Liver (tissue), 8 donors: ENCODE measurements at regions not wholly inside any gene's neighbourhood (a gene's known extent, or its start where the extent isn't known, plus 50 kb on each side); places are given as distances from the start of the nearest gene placed in this dataset.

Source experiments
- DNase-seq: peaks from one replicate; pipeline ENCODE4 v3.0.0-alpha.2; 2017; ENCODE audit warnings: low spot score
- H3K27ac ChIP-seq, 2 donors: one replicate each; pipeline ENCODE4 v1.7.0; 2013; ENCODE audit warnings: inconsistent platforms in 2 of 2, low read length in 2 of 2, control low read depth in 1 of 2, low read depth in 1 of 2, mild to moderate bottlenecking in 1 of 2
- H3K27me3 ChIP-seq, 4 donors: one replicate each; pipeline versions ENCODE4 v1.6.1 to v1.7.0; 2013; ENCODE audit warnings: low read length in 3 of 4, inconsistent platforms in 1 of 4, mild to moderate bottlenecking in 1 of 4, moderate library complexity in 1 of 4; ENCODE audit not compliant: control insufficient read depth in 4 of 4, insufficient read depth in 4 of 4
- H3K36me3 ChIP-seq, 4 donors: one replicate each; pipeline versions ENCODE4 v1.6.1 to v1.7.0; 2013; ENCODE audit warnings: low read length in 3 of 4, mild to moderate bottlenecking in 3 of 4, low read depth in 1 of 4, moderate library complexity in 1 of 4; ENCODE audit not compliant: control insufficient read depth in 4 of 4, insufficient read depth in 3 of 4
- H3K4me1 ChIP-seq, 4 donors: one replicate each; pipeline versions ENCODE4 v1.6.1 to v1.7.0; 2013; ENCODE audit warnings: low read length in 3 of 4, mild to moderate bottlenecking in 3 of 4, moderate library complexity in 1 of 4; ENCODE audit not compliant: control insufficient read depth in 4 of 4, insufficient read depth in 4 of 4
- H3K4me3 ChIP-seq, 3 donors: one replicate each; pipeline versions ENCODE4 v1.6.1 to v1.7.0; 2013; ENCODE audit warnings: low read length in 3 of 3, control low read depth in 1 of 3, low read depth in 1 of 3, mild to moderate bottlenecking in 1 of 3
- H3K9ac ChIP-seq, 2 donors: one replicate each; pipeline ENCODE4 v1.7.0; 2013; ENCODE audit warnings: low read length in 2 of 2, mild to moderate bottlenecking in 2 of 2, moderate library complexity in 2 of 2, control low read depth in 1 of 2, low read depth in 1 of 2
- H3K9me3 ChIP-seq, 4 donors: one replicate each; pipeline versions ENCODE4 v1.6.1 to v1.7.0; 2013; ENCODE audit warnings: low read length in 3 of 4; ENCODE audit not compliant: control insufficient read depth in 4 of 4
- CTCF ChIP-seq: fragments of 150-350 bp; IDR thresholded peaks from 2 replicates; pipeline ENCODE4 v1.5.1; 2017; ENCODE audit warnings: improper control_type of control experiment, low read depth, low read length; ENCODE audit not compliant: missing input control
- EGR1 ChIP-seq, 2 donors: IDR thresholded peaks; 2 replicates each; pipeline ENCODE4 v1.6.1; 2016 to 2018; ENCODE audit warnings: antibody characterized with exemption in 2 of 2, low read depth in 2 of 2
- FOXA1 ChIP-seq: IDR thresholded peaks from 2 replicates; pipeline ENCODE4 v1.6.1; 2016; ENCODE audit warnings: antibody characterized with exemption
- FOXA2 ChIP-seq: IDR thresholded peaks from 2 replicates; pipeline ENCODE4 v1.6.1; 2016; ENCODE audit warnings: antibody characterized with exemption
- GABPA ChIP-seq, 2 donors: IDR thresholded peaks in 1 of 2; conservative IDR thresholded peaks in 1 of 2; 2 replicates each; pipeline ENCODE4 v1.6.1; 2016; ENCODE audit warnings: antibody characterized with exemption in 2 of 2, mild to moderate bottlenecking in 1 of 2, moderate library complexity in 1 of 2
- HNF4A ChIP-seq, 2 donors: conservative IDR thresholded peaks; 2 replicates each; pipeline ENCODE4 v1.6.1; 2016; ENCODE audit warnings: antibody characterized with exemption in 2 of 2, mild to moderate bottlenecking in 2 of 2
- HNF4G ChIP-seq: IDR thresholded peaks from 2 replicates; pipeline ENCODE4 v1.6.1; 2016; ENCODE audit warnings: antibody characterized with exemption
- JUND ChIP-seq, 2 donors: IDR thresholded peaks; 2 replicates each; pipeline ENCODE4 v1.6.1; 2016; ENCODE audit warnings: antibody characterized with exemption in 2 of 2
- NR2F2 ChIP-seq: IDR thresholded peaks from 2 replicates; pipeline ENCODE4 v1.6.1; 2016; ENCODE audit warnings: antibody characterized with exemption
- RAD21 ChIP-seq, 2 donors: IDR thresholded peaks; 2 replicates each; pipeline ENCODE4 v1.6.1; 2016; ENCODE audit warnings: antibody characterized with exemption in 2 of 2, mild to moderate bottlenecking in 2 of 2
- RXRA ChIP-seq, 2 donors: IDR thresholded peaks; 2 replicates each; pipeline ENCODE4 v1.6.1; 2017 to 2018; ENCODE audit warnings: antibody characterized with exemption in 2 of 2, mild to moderate bottlenecking in 1 of 2
- SP1 ChIP-seq: IDR thresholded peaks from 2 replicates; pipeline ENCODE4 v1.6.1; 2018; ENCODE audit warnings: antibody characterized with exemption, mild to moderate bottlenecking
- TAF1 ChIP-seq: conservative IDR thresholded peaks from 2 replicates; pipeline ENCODE4 v1.6.1; 2016; ENCODE audit warnings: antibody characterized with exemption, mild to moderate bottlenecking
- YY1 ChIP-seq: IDR thresholded peaks from 2 replicates; pipeline ENCODE4 v1.6.1; 2016; ENCODE audit warnings: antibody characterized with exemption, mild to moderate bottlenecking
- ZBTB33 ChIP-seq: IDR thresholded peaks from 2 replicates; pipeline ENCODE4 v1.6.1; 2016; ENCODE audit warnings: antibody characterized with exemption
- WGBS: extraction: QIAGEN DNeasy Blood & Tissue Kit; methylation state at CpG from one replicate; pipeline ENCODE4 v1.1.7; 2013; 5-methylcytosine and 5-hydroxymethylcytosine counted together
- TF ChIP-seq, protein P1 (sequence below): IDR thresholded peaks from 2 replicates; pipeline ENCODE4 v1.6.1; 2016; ENCODE audit warnings: antibody characterized with exemption
- TF ChIP-seq, protein P2 (sequence below): IDR thresholded peaks from 2 replicates; pipeline ENCODE4 v1.6.1; 2016; ENCODE audit warnings: antibody characterized with exemption
- TF ChIP-seq, protein P3 (sequence below): IDR thresholded peaks from 2 replicates; pipeline ENCODE4 v1.6.1; 2016; ENCODE audit warnings: antibody characterized with exemption, mild to moderate bottlenecking
- donor health status: healthy.
- donor health status: healthy.
- donor health status: healthy.
- donor health status: healthy.
- donor health status: healthy.

GRCh38 chr9:82447343-82447742 lies 458.8 kb downstream of the SPATA31D1 start:
- H3K4me1 ChIP-seq, result no peaks in the 10 kb centered on the region
- H3K9ac ChIP-seq, result no peak overlapping the region
- H3K36me3 ChIP-seq, result no peaks in the 10 kb centered on the region
- no peak overlapping the region for H3K27ac ChIP-seq
- peak overlapping the region in 1 of 3 donors; percentile 44 for H3K4me3 ChIP-seq
- H3K27me3 ChIP-seq, result no peaks in the 10 kb centered on the region
- DNase-seq, result no peak
- H3K9me3 ChIP-seq, result peaks cover 1 to 11% (median 8%) of the 10 kb centered on the region in 4 donors
- 93% methylated on average over 5 of the region's 5 CpGs for WGBS
- TF ChIP-seq CTCF (no peak), NR2F2 (no peak), SP1 (no peak), JUND (IDR thresholded peaks at IDR 0.05) (no peak), RAD21 (IDR thresholded peaks at IDR 0.05) (no peak), RXRA (IDR thresholded peaks at IDR 0.05) (no peak), ZBTB33 (no peak), HNF4A (conservative IDR thresholded peaks at IDR 0.05) (no peak), YY1 (no peak), HNF4G (no peak), GABPA (IDR thresholded peaks at IDR 0.05 in 1 of 2, conservative IDR thresholded peaks at IDR 0.05 in 1 of 2) (no peak), FOXA2 (no peak), TAF1 (no peak), EGR1 (IDR thresholded peaks at IDR 0.05; ENCODE audit: low read depth in 2 of 2) (no peak), FOXA1 (no peak)
- TF ChIP-seq, protein P1, sequence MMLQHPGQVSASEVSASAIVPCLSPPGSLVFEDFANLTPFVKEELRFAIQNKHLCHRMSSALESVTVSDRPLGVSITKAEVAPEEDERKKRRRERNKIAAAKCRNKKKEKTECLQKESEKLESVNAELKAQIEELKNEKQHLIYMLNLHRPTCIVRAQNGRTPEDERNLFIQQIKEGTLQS, result no peak
- TF ChIP-seq, protein P2, sequence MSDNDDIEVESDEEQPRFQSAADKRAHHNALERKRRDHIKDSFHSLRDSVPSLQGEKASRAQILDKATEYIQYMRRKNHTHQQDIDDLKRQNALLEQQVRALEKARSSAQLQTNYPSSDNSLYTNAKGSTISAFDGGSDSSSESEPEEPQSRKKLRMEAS, result no peak
- TF ChIP-seq, protein P3, sequence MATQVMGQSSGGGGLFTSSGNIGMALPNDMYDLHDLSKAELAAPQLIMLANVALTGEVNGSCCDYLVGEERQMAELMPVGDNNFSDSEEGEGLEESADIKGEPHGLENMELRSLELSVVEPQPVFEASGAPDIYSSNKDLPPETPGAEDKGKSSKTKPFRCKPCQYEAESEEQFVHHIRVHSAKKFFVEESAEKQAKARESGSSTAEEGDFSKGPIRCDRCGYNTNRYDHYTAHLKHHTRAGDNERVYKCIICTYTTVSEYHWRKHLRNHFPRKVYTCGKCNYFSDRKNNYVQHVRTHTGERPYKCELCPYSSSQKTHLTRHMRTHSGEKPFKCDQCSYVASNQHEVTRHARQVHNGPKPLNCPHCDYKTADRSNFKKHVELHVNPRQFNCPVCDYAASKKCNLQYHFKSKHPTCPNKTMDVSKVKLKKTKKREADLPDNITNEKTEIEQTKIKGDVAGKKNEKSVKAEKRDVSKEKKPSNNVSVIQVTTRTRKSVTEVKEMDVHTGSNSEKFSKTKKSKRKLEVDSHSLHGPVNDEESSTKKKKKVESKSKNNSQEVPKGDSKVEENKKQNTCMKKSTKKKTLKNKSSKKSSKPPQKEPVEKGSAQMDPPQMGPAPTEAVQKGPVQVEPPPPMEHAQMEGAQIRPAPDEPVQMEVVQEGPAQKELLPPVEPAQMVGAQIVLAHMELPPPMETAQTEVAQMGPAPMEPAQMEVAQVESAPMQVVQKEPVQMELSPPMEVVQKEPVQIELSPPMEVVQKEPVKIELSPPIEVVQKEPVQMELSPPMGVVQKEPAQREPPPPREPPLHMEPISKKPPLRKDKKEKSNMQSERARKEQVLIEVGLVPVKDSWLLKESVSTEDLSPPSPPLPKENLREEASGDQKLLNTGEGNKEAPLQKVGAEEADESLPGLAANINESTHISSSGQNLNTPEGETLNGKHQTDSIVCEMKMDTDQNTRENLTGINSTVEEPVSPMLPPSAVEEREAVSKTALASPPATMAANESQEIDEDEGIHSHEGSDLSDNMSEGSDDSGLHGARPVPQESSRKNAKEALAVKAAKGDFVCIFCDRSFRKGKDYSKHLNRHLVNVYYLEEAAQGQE, result no peak

DNA sequence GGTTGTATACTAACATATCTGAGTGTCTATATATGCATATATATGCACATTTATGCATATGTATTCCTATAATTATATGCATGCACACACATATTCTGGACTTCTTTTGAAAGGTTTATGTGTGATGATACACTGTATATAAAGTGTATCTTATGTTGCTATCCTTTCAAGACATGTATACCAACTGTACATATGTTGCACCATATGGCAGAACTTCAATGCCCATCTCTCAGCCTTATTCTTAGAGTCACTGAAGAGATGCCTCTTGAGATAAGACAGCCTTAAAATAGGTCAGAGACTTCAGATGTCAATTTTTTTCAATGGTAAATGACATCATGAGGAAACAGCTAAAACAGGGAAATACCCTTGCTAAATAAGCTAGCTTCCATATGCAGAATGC lies 461.4 kb downstream of the SPATA31D1 start:
- Histone ChIP-seq H3K9me3 (peaks cover 1 to 11% (median 8%) of the 10 kb centered on the region in 4 donors), H3K27me3 (no peaks in the 10 kb centered on the region), H3K4me1 (peaks cover 0 to 6% (median 4%) of the 10 kb centered on the region in 4 donors), H3K27ac (no peak overlapping the region), H3K36me3 (no peaks in the 10 kb centered on the region), H3K9ac (no peak overlapping the region), H3K4me3 (no peak overlapping the region)
- TF ChIP-seq, protein P2, result no peak
- TF ChIP-seq FOXA2 (no peak), JUND (IDR thresholded peaks at IDR 0.05) (no peak), NR2F2 (no peak), HNF4G (no peak), FOXA1 (no peak), RAD21 (IDR thresholded peaks at IDR 0.05) (no peak), RXRA (IDR thresholded peaks at IDR 0.05) (no peak), HNF4A (conservative IDR thresholded peaks at IDR 0.05) (no peak)
- no peak for DNase-seq
